B cell (primary cell): ENCODE measurements at regions not wholly inside any gene's neighbourhood (a gene's known extent, or its start where the extent isn't known, plus 50 kb on each side); places are given as distances from the start of the nearest gene placed in this dataset.

Experiments
- ATAC-seq: fragments of 200-7000 bp; cut with Tn5 transposase; one replicate; pipeline ENCODE4 v1.10.0; 2021; ENCODE audit warnings: low read depth, mild to moderate bottlenecking, moderate number of reproducible peaks, moderate library complexity
- CTCF ChIA-PET: fragments of 350-600 bp; sonication (Branson Sonifier 250); formaldehyde crosslinking; loops from one replicate; lab custom pipeline; 2021; ENCODE audit warnings: antibody characterized with exemption, inconsistent platforms; lab: Charles Lee
- POLR2A ChIA-PET: fragments of 350-600 bp; sonication (Branson Sonifier 250); formaldehyde crosslinking; loops from one replicate; lab custom pipeline; 2021; ENCODE audit warnings: antibody characterized with exemption; lab: Charles Lee
- DNase-seq: peaks from one replicate; pipeline ENCODE4 v3.0.0; 2013
- H2AFZ ChIP-seq: 2 replicates; pipeline ENCODE4 v1.6.1; 2012; ENCODE audit warnings: mild to moderate bottlenecking, low read depth, low read length; ENCODE audit not compliant: insufficient read depth, poor library complexity, severe bottlenecking
- H3K27ac ChIP-seq, 2 donors: 1 replicate in 1 of 2; 2 replicates in 1 of 2; pipeline ENCODE4 v1.5.1; 2012 to 2013; ENCODE audit warnings: low read length in 2 of 2, mild to moderate bottlenecking in 2 of 2, moderate library complexity in 1 of 2
- H3K27me3 ChIP-seq, 4 experiments: fragments of 200-600 bp in 1 of 4; sonication (generic) in 1 of 4; replicated peaks in 1 of 4; 1 replicate in 2 of 4; 2 replicates in 2 of 4; pipeline versions ENCODE4 v1.6.1 to v1.7.0; 2013 to 2016; ENCODE audit warnings: low read length in 3 of 4, mild to moderate bottlenecking in 2 of 4, mixed read lengths in 1 of 4, moderate library complexity in 1 of 4; ENCODE audit not compliant: insufficient read depth in 4 of 4, control insufficient read depth in 3 of 4; ENCODE audit errors: control extremely low read depth in 1 of 4
- H3K36me3 ChIP-seq, 2 experiments: replicated peaks in 1 of 2; 1 replicate in 1 of 2; 2 replicates in 1 of 2; pipeline versions ENCODE4 v1.6.1 to v1.7.1; 2013; ENCODE audit warnings: low read length in 1 of 2; ENCODE audit not compliant: insufficient read depth in 2 of 2, control insufficient read depth in 1 of 2; ENCODE audit errors: control extremely low read depth in 1 of 2, extremely low read depth in 1 of 2
- H3K4me1 ChIP-seq, 2 donors: fragments of 200-600 bp in 1 of 2; sonication (generic) in 1 of 2; 1 replicate in 1 of 2; 2 replicates in 1 of 2; pipeline versions ENCODE4 v1.5.1 to v1.6.1; 2013 to 2017; ENCODE audit warnings: low read length in 2 of 2; ENCODE audit not compliant: control insufficient read depth in 2 of 2, insufficient read depth in 2 of 2
- H3K4me2 ChIP-seq: replicated peaks from 2 replicates; pipeline ENCODE3; 2012; ENCODE audit warnings: mild to moderate bottlenecking, low read depth, low read length; ENCODE audit not compliant: poor library complexity, severe bottlenecking
- H3K4me3 ChIP-seq, 5 experiments: fragments of 200-600 bp in 1 of 5; sonication (generic) in 1 of 5; 1 replicate in 3 of 5; 2 replicates in 2 of 5; pipeline versions ENCODE4 v1.5.1 to v1.7.0; 2011 to 2016; ENCODE audit warnings: low read length in 4 of 5, mild to moderate bottlenecking in 4 of 5, low read depth in 2 of 5, control low read depth in 1 of 5, moderate library complexity in 1 of 5; ENCODE audit not compliant: insufficient read depth in 1 of 5; ENCODE audit errors: control extremely low read depth in 1 of 5, extremely low read depth in 1 of 5
- H3K79me2 ChIP-seq: fragments of 200-600 bp; sonication (generic); one replicate; pipeline ENCODE4 v1.6.0; 2016; ENCODE audit warnings: low read length; ENCODE audit not compliant: control insufficient read depth, insufficient read depth
- H3K9ac ChIP-seq: fragments of 200-600 bp; sonication (generic); 2 replicates; pipeline ENCODE4 v1.6.1; 2017; ENCODE audit warnings: mild to moderate bottlenecking, low read length, moderate library complexity
- H3K9me3 ChIP-seq, 3 donors: one replicate each; pipeline versions ENCODE4 v1.6.1 to v1.7.1; 2013; ENCODE audit warnings: low read length in 2 of 3; ENCODE audit not compliant: control insufficient read depth in 2 of 3, insufficient read depth in 1 of 3; ENCODE audit errors: control extremely low read depth in 1 of 3
- H4K20me1 ChIP-seq: 2 replicates; pipeline ENCODE4 v1.6.0; 2012; ENCODE audit warnings: mild to moderate bottlenecking, low read length; ENCODE audit not compliant: insufficient read depth, control insufficient read depth, poor library complexity, severe bottlenecking
- H3K27ac Mint-ChIP-seq: one replicate; pipeline ENCODE4 v1.8.0; 2021; ENCODE audit warnings: mixed read lengths
- H3K27me3 Mint-ChIP-seq: one replicate; pipeline ENCODE4 v1.8.0; 2021; ENCODE audit warnings: mixed read lengths
- H3K4me1 Mint-ChIP-seq: one replicate; pipeline ENCODE4 v1.8.0; 2021; ENCODE audit warnings: mixed read lengths
- H3K4me3 Mint-ChIP-seq: one replicate; pipeline ENCODE4 v1.8.0; 2021; ENCODE audit warnings: mixed read lengths
- H3K9me3 Mint-ChIP-seq: one replicate; pipeline ENCODE4 v1.8.0; 2022; ENCODE audit warnings: mixed read lengths; ENCODE audit not compliant: insufficient read depth
- EZH2 ChIP-seq: IDR thresholded peaks from 2 replicates; pipeline ENCODE4 v1.6.1; 2012; ENCODE audit warnings: borderline replicate concordance, low read depth, mild to moderate bottlenecking, moderate library complexity, low read length; ENCODE audit not compliant: insufficient read depth, poor library complexity, severe bottlenecking
- WGBS: methylation state at CpG from one replicate; pipeline ENCODE4 v1.1.5; 2013; ENCODE audit warnings: missing lambda C conversion rate; ENCODE audit not compliant: insufficient coverage; 5-methylcytosine and 5-hydroxymethylcytosine counted together
- intact Hi-C: fragments of 100-400 bp; cut with micrococcal nuclease; formaldehyde crosslinking; loops from one replicate; pipeline ENCODE4 v1.10.0; 2022
- TF ChIP-seq, protein P1 (sequence below): fragments of 200-600 bp; IDR thresholded peaks from one replicate; pipeline ENCODE4 v1.8.0; 2022; ENCODE audit warnings: antibody characterized with exemption, mild to moderate bottlenecking

DNA sequence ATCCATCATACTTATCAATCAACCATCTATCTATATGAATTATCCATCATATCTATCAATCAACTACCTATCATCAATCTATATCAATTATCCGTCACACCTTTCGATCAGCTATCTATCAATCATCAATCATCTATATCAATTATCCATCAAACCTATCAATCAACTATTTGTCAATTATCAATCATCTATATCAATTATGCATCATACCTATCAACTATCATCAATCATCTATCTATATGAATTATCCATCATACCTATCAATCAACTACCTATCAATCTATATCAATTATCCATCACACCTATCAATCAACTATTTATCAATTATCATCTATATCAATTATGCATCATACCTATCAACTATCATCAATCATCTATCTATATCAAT is 70.6 kb upstream of the PPP2R3B start:
- ATAC-seq (no peak), DNase-seq (no peak)
- Histone ChIP-seq H3K4me2 (no peak overlapping the region), H2AFZ (no peak overlapping the region), H3K27ac (no peak overlapping the region), H3K4me1 (no peaks in the 10 kb centered on the region), H3K4me3 (no peak overlapping the region), H3K79me2 (no peaks in the 10 kb centered on the region), H3K36me3 (no peaks in the 10 kb centered on the region), H3K9me3 (peaks cover 0 to 23% (median 0%) of the 10 kb centered on the region in 3 donors), H3K27me3 (no peaks in the 10 kb centered on the region), H3K9ac (no peak overlapping the region), H4K20me1 (no peaks in the 10 kb centered on the region)
- TF ChIP-seq EZH2 = no peak
- TF ChIP-seq, protein P1, sequence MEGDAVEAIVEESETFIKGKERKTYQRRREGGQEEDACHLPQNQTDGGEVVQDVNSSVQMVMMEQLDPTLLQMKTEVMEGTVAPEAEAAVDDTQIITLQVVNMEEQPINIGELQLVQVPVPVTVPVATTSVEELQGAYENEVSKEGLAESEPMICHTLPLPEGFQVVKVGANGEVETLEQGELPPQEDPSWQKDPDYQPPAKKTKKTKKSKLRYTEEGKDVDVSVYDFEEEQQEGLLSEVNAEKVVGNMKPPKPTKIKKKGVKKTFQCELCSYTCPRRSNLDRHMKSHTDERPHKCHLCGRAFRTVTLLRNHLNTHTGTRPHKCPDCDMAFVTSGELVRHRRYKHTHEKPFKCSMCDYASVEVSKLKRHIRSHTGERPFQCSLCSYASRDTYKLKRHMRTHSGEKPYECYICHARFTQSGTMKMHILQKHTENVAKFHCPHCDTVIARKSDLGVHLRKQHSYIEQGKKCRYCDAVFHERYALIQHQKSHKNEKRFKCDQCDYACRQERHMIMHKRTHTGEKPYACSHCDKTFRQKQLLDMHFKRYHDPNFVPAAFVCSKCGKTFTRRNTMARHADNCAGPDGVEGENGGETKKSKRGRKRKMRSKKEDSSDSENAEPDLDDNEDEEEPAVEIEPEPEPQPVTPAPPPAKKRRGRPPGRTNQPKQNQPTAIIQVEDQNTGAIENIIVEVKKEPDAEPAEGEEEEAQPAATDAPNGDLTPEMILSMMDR = no peak
- H3K9me3 Mint-ChIP-seq = peaks cover 12% of the 10 kb centered on the region
- CTCF ChIA-PET = no interaction called here
- H3K27ac Mint-ChIP-seq = no peak overlapping the region
- H3K27me3 Mint-ChIP-seq = no peaks in the 10 kb centered on the region
- POLR2A ChIA-PET = no interaction called here
- intact Hi-C loops = no loop called here
- H3K4me3 Mint-ChIP-seq = no peak overlapping the region
- H3K4me1 Mint-ChIP-seq = no peaks in the 10 kb centered on the region
- WGBS = 74% methylated on average over 2 of the region's 2 CpGs

DNA sequence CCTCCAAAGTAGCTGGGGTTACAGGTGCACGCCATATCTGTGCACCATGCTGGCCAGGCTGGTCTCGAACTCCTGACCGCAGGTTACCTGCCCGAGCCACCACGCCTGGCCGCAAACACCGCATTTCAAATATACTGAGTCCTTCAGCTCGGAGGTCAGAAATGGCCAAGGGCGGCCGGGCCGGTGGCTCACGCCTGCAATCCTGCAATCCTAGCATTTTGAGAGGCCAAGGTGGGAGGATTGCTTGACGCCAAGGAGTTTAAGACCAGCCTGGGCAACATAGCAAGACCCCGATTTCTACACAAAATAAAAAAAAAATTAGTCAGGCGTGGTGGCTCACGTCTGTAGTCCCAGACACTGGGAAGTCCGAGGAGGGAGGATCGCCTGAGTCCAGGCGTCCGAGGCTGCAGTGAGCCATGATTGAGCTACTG is 71.9 kb upstream of the PPP2R3B start:
- Histone ChIP-seq H3K9me3 (peaks cover 0 to 28% (median 0%) of the 10 kb centered on the region in 3 donors), H4K20me1 (no peaks in the 10 kb centered on the region), H3K9ac (no peak overlapping the region), H3K4me2 (no peak overlapping the region), H3K27me3 (no peaks in the 10 kb centered on the region), H3K4me1 (no peaks in the 10 kb centered on the region), H3K27ac (no peak overlapping the region), H3K79me2 (no peaks in the 10 kb centered on the region), H3K4me3 (no peak overlapping the region), H3K36me3 (no peaks in the 10 kb centered on the region), H2AFZ (no peak overlapping the region)
- no peaks in the 10 kb centered on the region for H3K27me3 Mint-ChIP-seq
- peaks cover 15% of the 10 kb centered on the region for H3K9me3 Mint-ChIP-seq
- intact Hi-C loops = no loop called here
- H3K4me1 Mint-ChIP-seq = no peaks in the 10 kb centered on the region
- TF ChIP-seq, protein P1 = no peak
- TF ChIP-seq EZH2 = no peak
- no peak overlapping the region for H3K4me3 Mint-ChIP-seq
- H3K27ac Mint-ChIP-seq = no peak overlapping the region
- ATAC-seq (no peak), DNase-seq (no peak)
- CTCF ChIA-PET = no interaction called here
- POLR2A ChIA-PET = no interaction called here
- WGBS = 97% methylated on average over 13 of the region's 20 CpGs
